ENCODE measurements at regions not wholly inside any gene's neighbourhood (a gene's known extent, or its start where the extent isn't known, plus 50 kb on each side); places are given as distances from the start of the nearest gene placed in this dataset.
A peak's percentile ranks its signal among the peaks of the same experiment; 100 is the strongest.

GRCh38 chr12:92614502-92614901 lies 88.3 kb upstream of the PLEKHG7 start:
- no peak for DNase-seq (ENCODE audit: low spot score)

DNA sequence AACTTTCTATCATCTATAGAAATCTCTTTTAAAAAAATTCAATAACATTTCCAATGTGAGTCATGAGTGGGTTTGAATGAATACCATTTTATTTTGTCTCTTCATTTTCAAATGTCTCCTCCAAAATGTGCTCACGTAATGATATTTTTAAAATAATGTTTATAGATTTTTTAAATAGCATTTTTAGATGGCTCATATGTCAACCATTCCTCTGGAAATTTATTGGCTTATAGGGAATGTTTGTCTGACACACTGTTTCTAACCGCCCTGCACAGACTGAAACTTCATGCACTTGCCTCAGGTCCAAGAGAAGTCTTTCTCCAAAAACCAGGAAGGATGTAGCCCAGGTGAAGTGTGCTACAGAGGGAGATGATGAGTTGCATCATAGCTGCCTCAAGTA lies 88.8 kb upstream of the PLEKHG7 start:
- no peak for DNase-seq (ENCODE audit: low spot score)

DNA sequence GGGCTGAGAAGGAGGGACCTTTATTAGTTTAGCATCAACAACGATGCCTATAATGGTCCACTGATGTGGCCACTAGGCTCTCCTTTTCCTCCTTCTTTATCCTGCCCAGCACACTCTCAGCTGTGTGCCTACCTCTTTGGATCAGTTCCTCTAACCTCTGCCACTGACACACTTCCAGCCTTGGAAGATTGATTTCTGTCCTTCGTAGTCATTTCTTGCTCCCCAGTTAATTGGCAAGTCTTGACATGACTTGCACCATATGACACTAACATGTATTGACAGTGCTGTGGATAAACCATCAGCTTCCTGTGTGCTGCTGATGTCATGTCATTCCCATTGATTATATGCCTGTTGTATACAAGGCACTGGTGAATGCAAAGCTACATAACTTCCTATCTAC lies 90.2 kb upstream of the PLEKHG7 start:
- no peak for DNase-seq (ENCODE audit: low spot score)

DNA sequence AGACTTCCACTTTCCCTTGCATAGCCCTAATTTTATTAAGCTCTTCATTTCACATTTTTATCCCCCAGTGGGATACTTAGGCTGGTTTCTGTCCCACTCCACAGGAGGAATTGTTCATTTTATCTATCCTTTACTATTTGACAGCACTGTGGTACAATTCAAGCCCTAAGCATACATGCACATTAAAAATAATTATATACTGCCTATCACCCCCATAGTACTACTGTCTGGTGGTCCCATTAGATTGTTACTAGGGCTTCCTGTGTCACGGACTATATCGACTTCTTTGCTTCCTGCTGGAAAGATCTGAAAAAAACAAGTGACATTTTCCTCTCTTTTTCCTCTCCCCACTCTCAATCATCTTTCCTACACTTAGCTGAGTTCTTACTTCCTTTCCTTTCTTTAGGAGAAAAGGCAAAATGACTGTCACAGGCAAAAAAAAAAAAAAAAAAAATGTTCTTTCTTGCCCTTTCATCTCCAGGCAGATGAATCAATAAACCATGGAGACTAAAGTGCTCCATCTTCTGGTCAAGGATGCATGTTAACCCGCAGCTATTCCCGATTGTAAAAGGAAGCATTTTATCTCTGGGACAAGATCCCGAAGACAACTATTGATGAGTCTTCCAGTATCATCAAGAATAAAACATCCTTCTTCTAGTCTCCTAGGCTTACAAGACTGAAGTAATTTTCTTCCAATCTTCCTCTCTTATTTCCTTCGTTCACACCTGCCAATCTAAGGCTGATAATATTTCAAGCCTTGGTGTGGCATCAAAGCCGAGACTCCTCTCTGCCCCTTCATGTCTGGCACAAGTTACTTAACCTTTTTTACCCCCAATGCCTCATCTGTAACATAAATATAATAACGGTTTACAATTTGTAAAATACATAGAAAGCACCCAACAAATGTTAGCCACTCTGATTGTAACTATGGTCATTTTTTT lies 94.4 kb upstream of the PLEKHG7 start:
- peak; percentile 45 for DNase-seq (ENCODE audit: low spot score)

GRCh38 chr12:92606956-92607355 lies 95.8 kb upstream of the PLEKHG7 start:
- no peak for DNase-seq (ENCODE audit: low spot score)

- no peak for DNase-seq (ENCODE audit: low spot score)
Observed at GRCh38 chr12:92605621-92606170, 97.1 kb upstream of the PLEKHG7 start.

DNA sequence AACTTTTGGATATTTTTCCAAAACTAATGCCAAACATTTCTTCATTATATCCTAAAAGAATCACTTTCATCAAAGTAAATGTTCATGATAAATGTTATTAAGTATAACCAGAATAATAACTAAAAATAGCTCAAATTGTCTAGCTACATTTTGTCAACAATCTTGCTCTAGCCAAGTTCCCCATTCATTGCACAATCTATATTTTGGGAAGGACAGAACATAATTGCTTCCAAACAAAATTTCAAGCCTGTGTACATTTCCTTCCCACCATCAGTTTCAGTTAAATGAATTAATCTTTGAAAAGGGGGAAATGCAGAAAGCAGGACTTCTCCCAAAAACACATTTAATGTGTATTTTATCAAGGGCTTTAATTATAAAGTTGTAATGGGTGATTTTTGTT lies 98.0 kb upstream of the PLEKHG7 start:
- no peak for DNase-seq (ENCODE audit: low spot score)

GRCh38 chr12:92603741-92604432 lies 98.9 kb upstream of the PLEKHG7 start:
- DNase-seq (ENCODE audit: low spot score) = no peak

GRCh38 chr12:92602930-92603623 lies 99.7 kb upstream of the PLEKHG7 start:
- no peak for DNase-seq (ENCODE audit: low spot score)

DNA sequence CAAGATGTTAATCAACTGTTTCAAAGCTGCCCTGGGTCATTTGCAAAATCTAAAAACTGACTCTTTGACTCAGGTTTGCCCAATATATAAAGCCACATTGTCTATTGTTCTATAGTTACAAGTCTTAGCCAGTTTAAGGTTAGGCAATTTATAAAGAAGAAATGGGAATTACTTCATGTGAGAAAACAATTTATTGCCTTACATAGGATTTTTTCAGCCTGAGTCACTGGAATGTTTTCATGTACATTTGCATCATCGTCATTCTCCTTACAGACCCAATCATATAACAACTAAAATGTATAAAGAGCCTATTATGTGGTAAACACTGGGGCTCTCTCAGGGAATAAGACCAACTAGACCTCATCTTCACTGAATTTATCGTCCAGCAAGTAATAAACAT lies 100.3 kb upstream of the PLEKHG7 start:
- no peak for DNase-seq (ENCODE audit: low spot score)

- DNase-seq (ENCODE audit: low spot score) = no peak
Observed at GRCh38 chr12:92601680-92602079, 101.1 kb upstream of the PLEKHG7 start.

GRCh38 chr12:92601176-92601575 lies 101.6 kb upstream of the PLEKHG7 start:
- no peak for DNase-seq (ENCODE audit: low spot score)

DNA sequence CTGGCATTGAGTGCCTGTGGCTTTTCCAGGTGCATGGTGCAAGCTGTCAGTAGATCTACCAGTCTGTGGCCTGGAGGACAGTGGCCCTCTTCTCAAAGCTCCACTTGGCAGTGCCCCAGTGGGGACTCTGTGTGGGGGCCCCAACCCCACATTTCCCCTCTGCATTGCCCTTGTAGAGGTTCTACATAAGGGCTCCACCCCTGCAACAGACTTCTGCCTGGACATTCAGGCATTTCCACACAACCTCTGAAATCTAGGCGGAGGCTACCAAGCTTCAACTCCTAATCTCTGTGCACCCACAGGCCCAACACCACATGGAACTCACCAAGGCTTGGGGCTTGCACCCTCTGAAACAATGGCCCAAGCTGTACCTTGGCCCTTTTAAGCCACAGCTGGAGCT lies 102.7 kb upstream of the PLEKHG7 start:
- no peak for DNase-seq (ENCODE audit: low spot score)

DNA sequence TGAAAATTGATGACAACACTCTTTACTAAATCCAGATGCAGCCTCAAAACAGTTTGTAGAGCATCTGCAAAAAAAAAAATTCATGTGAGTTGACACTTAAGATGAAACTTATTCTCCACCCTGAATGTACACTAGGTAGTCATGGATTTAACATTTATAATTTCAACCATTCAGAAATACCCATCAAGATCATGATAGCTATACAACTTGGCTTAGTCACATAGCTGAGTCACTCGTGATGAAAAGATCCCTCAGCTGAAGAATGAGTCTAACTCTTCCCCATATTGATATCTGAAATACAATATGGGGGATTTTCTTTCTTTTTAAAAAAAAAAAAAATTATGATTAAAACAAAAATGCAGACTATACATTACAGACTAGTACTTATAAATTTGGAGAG lies 104.8 kb upstream of the PLEKHG7 start:
- no peak for DNase-seq (ENCODE audit: low spot score)

- no peak for DNase-seq (ENCODE audit: low spot score)
Observed at GRCh38 chr12:92597118-92597517, 105.7 kb upstream of the PLEKHG7 start.

DNA sequence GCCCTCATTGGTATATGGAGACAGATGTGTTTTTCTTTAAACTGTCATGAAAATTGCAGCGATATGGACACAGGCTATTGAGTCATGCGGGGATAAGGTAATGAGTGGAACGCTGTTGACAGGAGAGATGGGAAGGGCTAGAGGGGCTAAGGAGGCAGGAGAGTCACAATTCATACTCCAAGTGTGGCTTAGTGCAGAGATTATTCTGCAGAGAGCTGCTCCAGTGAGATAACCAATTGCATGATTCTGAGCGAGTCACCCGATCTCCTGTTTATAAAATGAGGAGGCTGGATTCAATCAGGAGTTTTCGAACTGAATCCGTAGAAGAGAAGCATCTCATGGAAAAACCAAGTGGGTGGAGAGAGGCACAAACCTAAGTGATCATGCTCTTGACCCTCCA lies 106.4 kb upstream of the PLEKHG7 start:
- DNase-seq (ENCODE audit: low spot score) = no peak

DNA sequence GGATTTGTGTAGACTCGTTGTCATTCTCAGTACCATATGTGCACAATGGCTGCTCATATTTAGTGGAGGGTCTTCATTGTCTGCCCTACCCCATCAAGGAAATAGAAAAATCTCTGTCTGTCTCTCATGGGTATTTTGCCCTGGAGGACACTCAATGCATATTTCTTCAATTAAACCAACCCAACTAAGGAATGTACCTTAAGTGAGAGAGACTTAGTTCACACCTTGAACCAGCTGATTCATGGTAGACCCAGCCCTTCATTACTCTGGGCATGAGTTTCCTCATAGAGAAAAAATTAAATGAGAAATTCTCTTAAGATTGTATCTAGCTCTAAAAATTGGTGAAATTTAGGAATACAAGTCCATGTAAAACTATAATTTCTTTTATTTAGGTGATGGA lies 107.1 kb upstream of the PLEKHG7 start:
- no peak for DNase-seq (ENCODE audit: low spot score)

- no peak for DNase-seq (ENCODE audit: low spot score)
Observed at GRCh38 chr12:92593734-92594402, 108.9 kb upstream of the PLEKHG7 start.

GRCh38 chr12:92585115-92585727 lies 117.6 kb upstream of the PLEKHG7 start:
- no peak for DNase-seq (ENCODE audit: low spot score)

DNA sequence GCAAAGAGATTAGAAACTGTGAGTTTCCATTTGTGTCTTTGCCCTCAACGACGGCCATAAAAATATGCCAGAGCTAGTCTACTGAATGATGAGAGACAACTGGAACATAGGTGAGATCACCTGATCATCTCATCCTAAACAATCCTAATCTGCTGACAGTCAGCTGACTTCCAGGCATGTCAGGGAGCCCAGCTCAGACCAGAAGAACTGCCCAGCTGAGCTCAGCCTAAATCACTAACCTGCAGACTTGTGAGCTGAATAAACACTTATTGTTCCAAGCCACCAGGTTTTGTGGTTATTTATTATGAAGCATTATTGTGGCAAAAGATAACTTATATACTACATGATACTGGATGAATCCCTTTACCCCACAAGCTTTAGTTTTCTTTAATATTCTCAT lies 118.9 kb upstream of the PLEKHG7 start:
- DNase-seq (ENCODE audit: low spot score) = no peak

DNA sequence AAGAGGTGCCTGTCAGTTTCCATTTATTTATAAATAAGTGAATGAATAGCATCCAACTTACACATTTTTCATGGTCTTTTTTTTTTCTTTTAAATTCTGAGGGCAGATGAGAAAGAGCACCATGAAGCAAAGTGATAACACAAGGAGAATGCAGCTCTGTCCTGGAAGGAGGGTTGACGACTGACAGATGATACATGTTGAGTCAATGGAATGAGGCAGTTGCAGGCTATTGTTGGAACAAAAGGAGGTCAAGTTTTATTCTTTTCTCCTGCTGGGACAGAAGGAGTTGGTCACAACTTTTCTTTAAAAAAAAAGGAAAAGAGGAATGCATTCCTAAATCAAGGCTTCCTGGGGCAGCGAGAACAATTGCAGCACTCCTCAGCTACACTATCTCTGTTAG lies 119.9 kb upstream of the PLEKHG7 start:
- no peak for DNase-seq (ENCODE audit: low spot score)

- no peak for DNase-seq (ENCODE audit: low spot score)
Observed at GRCh38 chr12:92582475-92582874, 120.3 kb upstream of the PLEKHG7 start.
